Activated CD8-positive, alpha-beta T cell treated with anti-CD3 and anti-CD28 coated beads for 36 hours (primary cell): ENCODE measurements at regions not wholly inside any gene's neighbourhood (a gene's known extent, or its start where the extent isn't known, plus 50 kb on each side); places are given as distances from the start of the nearest gene placed in this dataset.

Experiments
- ATAC-seq: fragments of 200-7000 bp; cut with Tn5 transposase; one replicate; pipeline ENCODE4 v1.10.0; 2021; ENCODE audit warnings: mild to moderate bottlenecking, moderate library complexity
- CTCF ChIA-PET: fragments of 350-600 bp; sonication (Branson Sonifier 250); formaldehyde crosslinking; loops from one replicate; lab custom pipeline; 2021; ENCODE audit warnings: antibody characterized with exemption; lab: Charles Lee
- POLR2A ChIA-PET: fragments of 350-600 bp; sonication (Branson Sonifier 250); formaldehyde crosslinking; loops from one replicate; lab custom pipeline; 2021; ENCODE audit warnings: antibody characterized with exemption; lab: Charles Lee
- DNase-seq: peaks from one replicate; pipeline ENCODE4 v3.0.0-alpha.2; 2020
- H3K27ac Mint-ChIP-seq: one replicate; pipeline ENCODE4 v1.8.0; 2021; ENCODE audit warnings: mild to moderate bottlenecking, mixed read lengths
- H3K27me3 Mint-ChIP-seq: one replicate; pipeline ENCODE4 v1.8.0; 2021; ENCODE audit warnings: mixed read lengths
- H3K36me3 Mint-ChIP-seq: one replicate; pipeline ENCODE4 v1.8.0; 2021; ENCODE audit warnings: low read depth, mixed read lengths
- H3K4me1 Mint-ChIP-seq: one replicate; pipeline ENCODE4 v1.8.0; 2021; ENCODE audit warnings: low read depth, mixed read lengths
- H3K4me3 Mint-ChIP-seq: one replicate; pipeline ENCODE4 v1.8.0; 2021; ENCODE audit warnings: mild to moderate bottlenecking, moderate library complexity, mixed read lengths
- H3K9me3 Mint-ChIP-seq: one replicate; pipeline ENCODE4 v1.8.0; 2021; ENCODE audit warnings: mixed read lengths
- CTCF ChIP-seq: fragments of 200-600 bp; IDR thresholded peaks from one replicate; pipeline ENCODE4 v1.8.0; 2022; ENCODE audit warnings: antibody characterized with exemption, mild to moderate bottlenecking
- intact Hi-C: fragments of 100-400 bp; cut with micrococcal nuclease; formaldehyde crosslinking; loops from one replicate; pipeline ENCODE4 v1.10.0; 2022

- Mint-ChIP-seq H3K4me1 (no peaks in the 10 kb centered on the region), H3K4me3 (no peak overlapping the region), H3K27ac (no peak overlapping the region), H3K27me3 (peaks cover 3% of the 10 kb centered on the region), H3K36me3 (no peaks in the 10 kb centered on the region), H3K9me3 (no peaks in the 10 kb centered on the region)
- no peak for TF ChIP-seq CTCF
- intact Hi-C loops, result no loop called here
- CTCF ChIA-PET, result no interaction called here
- ATAC-seq, result no peak
- no peak for DNase-seq
- POLR2A ChIA-PET, result no interaction called here
Observed at GRCh38 chr11:27908621-27909020, 199.3 kb downstream of the KIF18A start.

- Mint-ChIP-seq H3K4me1 (no peaks in the 10 kb centered on the region), H3K27me3 (peaks cover 3% of the 10 kb centered on the region), H3K9me3 (no peaks in the 10 kb centered on the region), H3K4me3 (no peak overlapping the region), H3K27ac (no peak overlapping the region), H3K36me3 (no peaks in the 10 kb centered on the region)
- ChIA-PET CTCF (no interaction called here), POLR2A (no interaction called here)
- intact Hi-C loops, result no loop called here
- TF ChIP-seq CTCF, result no peak
- DNase-seq (no peak), ATAC-seq (no peak)
Observed at GRCh38 chr11:27907530-27907929, 200.4 kb downstream of the KIF18A start.

- intact Hi-C loops, result no loop called here
- DNase-seq (no peak), ATAC-seq (no peak)
- no peaks in the 10 kb centered on the region for H3K9me3 Mint-ChIP-seq
- H3K4me3 Mint-ChIP-seq, result no peak overlapping the region
- H3K4me1 Mint-ChIP-seq, result no peaks in the 10 kb centered on the region
- peaks cover 3% of the 10 kb centered on the region for H3K27me3 Mint-ChIP-seq
- no peak overlapping the region for H3K27ac Mint-ChIP-seq
- no peaks in the 10 kb centered on the region for H3K36me3 Mint-ChIP-seq
- CTCF ChIA-PET, result no interaction called here
- POLR2A ChIA-PET, result no interaction called here
- TF ChIP-seq CTCF, result no peak
Observed at GRCh38 chr11:27907091-27907490, 200.9 kb downstream of the KIF18A start.

GRCh38 chr11:27904358-27905055 lies 203.4 kb downstream of the KIF18A start:
- ChIA-PET POLR2A (no interaction called here), CTCF (no interaction called here)
- no peaks in the 10 kb centered on the region for H3K9me3 Mint-ChIP-seq
- H3K4me3 Mint-ChIP-seq, result no peak overlapping the region
- ATAC-seq, result no peak
- H3K27me3 Mint-ChIP-seq, result peaks cover 3% of the 10 kb centered on the region
- no peak overlapping the region for H3K27ac Mint-ChIP-seq
- intact Hi-C loops, result no loop called here
- no peak for TF ChIP-seq CTCF
- H3K4me1 Mint-ChIP-seq, result no peaks in the 10 kb centered on the region
- no peak for DNase-seq
- no peaks in the 10 kb centered on the region for H3K36me3 Mint-ChIP-seq

GRCh38 chr11:27902981-27903624 lies 202.8 kb upstream of the BDNF start:
- no peak for ATAC-seq
- POLR2A ChIA-PET, result no interaction called here
- no peak overlapping the region for H3K27ac Mint-ChIP-seq
- CTCF ChIA-PET, result no interaction called here
- intact Hi-C loops, result no loop called here
- TF ChIP-seq CTCF, result no peak
- DNase-seq, result no peak
- no peaks in the 10 kb centered on the region for H3K36me3 Mint-ChIP-seq
- H3K4me1 Mint-ChIP-seq, result no peaks in the 10 kb centered on the region
- no peaks in the 10 kb centered on the region for H3K9me3 Mint-ChIP-seq
- peaks cover 3% of the 10 kb centered on the region for H3K27me3 Mint-ChIP-seq
- H3K4me3 Mint-ChIP-seq, result no peak overlapping the region
